ENCODE measurements at regions not wholly inside any gene's neighbourhood (a gene's known extent, or its start where the extent isn't known, plus 50 kb on each side); places are given as distances from the start of the nearest gene placed in this dataset.

DNA sequence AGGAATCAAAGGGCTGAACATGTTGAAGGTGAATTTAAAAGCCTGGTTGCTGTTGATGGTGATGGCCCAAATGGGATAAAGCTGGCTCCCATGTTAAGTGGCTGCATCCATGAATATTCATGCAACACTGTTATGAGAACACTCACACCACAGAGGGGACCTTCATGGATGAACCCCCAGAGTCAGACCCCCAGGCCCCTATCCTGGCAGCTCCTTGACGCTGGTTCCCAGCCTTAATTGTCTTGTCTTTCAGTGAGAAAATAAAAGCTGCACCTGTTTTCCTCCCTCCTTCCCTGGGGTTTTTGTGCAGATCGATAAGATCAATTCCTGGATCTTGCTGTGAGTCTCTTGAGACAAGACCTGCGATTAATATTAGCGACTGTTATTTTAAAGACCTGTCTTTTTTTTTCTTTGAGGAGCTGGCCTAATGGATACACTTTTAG lies 371.7 kb downstream of the ICE1 start:
- Histone ChIP-seq H2AFZ (ENCODE audit: low read length) (no peak overlapping the region), H3K4me1 (replicated peaks in 1 of 4; ENCODE audit: control insufficient read depth in 3 of 4, insufficient read depth in 4 of 4, low read length in 3 of 4) (no peaks in the 10 kb centered on the region), H3K27me3 (replicated peaks in 1 of 4; ENCODE audit: control insufficient read depth in 3 of 4, extremely low read depth in 1 of 4, insufficient read depth in 3 of 4, low read length in 3 of 4) (peaks cover 0 to 2% (median 0%) of the 10 kb centered on the region in 4 experiments; a peak in 1 of 7 replicates), H3K18ac (ENCODE audit: extremely low read depth, low read length) (no peak overlapping the region), H3K79me2 (ENCODE audit: control insufficient read depth in 1 of 2, insufficient read depth in 2 of 2, low read length in 2 of 2) (no peaks in the 10 kb centered on the region), H3K4me3 (ENCODE audit: extremely low read depth in 1 of 4, insufficient read depth in 2 of 4, low read depth in 3 of 4, low read length in 4 of 4) (no peak overlapping the region), H3K27ac (ENCODE audit: low read depth, low read length) (no peak overlapping the region), H2BK12ac (ENCODE audit: low read depth, low read length) (no peak overlapping the region), H3K4me2 (ENCODE audit: insufficient read depth in 1 of 2, low read depth in 2 of 2, low read length in 2 of 2) (no peak overlapping the region), H4K5ac (ENCODE audit: insufficient read length, low read depth, low read length) (no peak overlapping the region), H3K14ac (ENCODE audit: insufficient read length) (no peak overlapping the region), H3K9ac (replicated peaks in 1 of 4; ENCODE audit: extremely low read depth in 1 of 4, low read depth in 3 of 4, low read length in 3 of 4) (no peak overlapping the region), H3K4ac (replicated peaks; ENCODE audit: insufficient read length, low read depth, low read length) (no peak overlapping the region), H2BK15ac (ENCODE audit: low read length) (no peak overlapping the region), H3K9me3 (ENCODE audit: insufficient read depth in 2 of 2, low read depth in 1 of 2, low read length in 1 of 2) (no peaks in the 10 kb centered on the region), H3K36me3 (ENCODE audit: control insufficient read depth in 2 of 4, insufficient read depth in 4 of 4, low read length in 3 of 4) (no peaks in the 10 kb centered on the region), H2AK5ac (ENCODE audit: low read depth, low read length) (no peak overlapping the region), H3K23ac (ENCODE audit: insufficient read length) (no peak overlapping the region), H2BK20ac (ENCODE audit: low read length) (no peak overlapping the region), H4K8ac (ENCODE audit: extremely low read depth, insufficient read depth, low read length) (no peak overlapping the region), H4K20me1 (replicated peaks in 1 of 2; ENCODE audit: control insufficient read depth in 1 of 2, insufficient read depth in 2 of 2, low read length in 2 of 2) (no peaks in the 10 kb centered on the region), H4K91ac (replicated peaks; ENCODE audit: insufficient read length, low read length) (no peak overlapping the region), H3K56ac (replicated peaks; ENCODE audit: insufficient read length, low read depth, low read length) (no peak overlapping the region), H3K79me1 (ENCODE audit: low read depth, low read length) (no peaks in the 10 kb centered on the region), H2BK120ac (replicated peaks; ENCODE audit: low read depth, low read length) (no peak overlapping the region), H2BK5ac (ENCODE audit: low read depth, low read length) (no peak overlapping the region), H3K23me2 (ENCODE audit: low read depth, low read length) (no peaks in the 10 kb centered on the region; the same call in 1 of the 2 replicates)
- POLR2A ChIA-PET (ENCODE audit: partially characterized antibody): no interaction called here
- DNase-seq (ENCODE audit: low read depth in 1 of 2, low spot score in 2 of 2): peak in 1 of 2 experiments; percentile 6
- WGBS, 2 experiments (ENCODE audit: extremely low coverage in 1 of 2, insufficient coverage in 1 of 2, insufficient read length in 1 of 2, insufficient replicate concordance in 2 of 2, low coverage in 1 of 2, low lambda C conversion rate in 2 of 2, missing lambda C conversion rate in 1 of 2): 91% methylated on average over 4 of the region's 4 CpGs; no CpG with 5 or more reads in 1 of the 2 experiments
- CTCF ChIA-PET (ENCODE audit: partially characterized antibody): interaction anchor here (0.6 kb wide), 1 partner anchor 84 kb away, joined by 4 read pairs; no protein-coding TSS in a partner anchor
- no peak for FAIRE-seq
- TF ChIP-seq SIN3A (conservative IDR thresholded peaks at IDR 0.05 in 1 of 2, IDR thresholded peaks at IDR 0.05 in 1 of 2; ENCODE audit: low read depth in 1 of 2, low read length in 2 of 2) (no peak), TBP (IDR thresholded peaks at IDR 0.05; ENCODE audit: low read depth, low read length) (no peak), CTBP2 (IDR thresholded peaks at IDR 0.05; ENCODE audit: borderline replicate concordance, insufficient read depth, insufficient read length, low read length) (no peak), GABPA (IDR thresholded peaks at IDR 0.05; ENCODE audit: borderline replicate concordance, insufficient read depth, low read length) (no peak), POLR2A (IDR thresholded peaks at IDR 0.05; ENCODE audit: control extremely low read depth in 1 of 2, low read depth in 2 of 2, low read length in 2 of 2) (no peak), SIX5 (IDR thresholded peaks at IDR 0.05; ENCODE audit: low read depth, low read length) (no peak), HDAC2 (IDR thresholded peaks at IDR 0.05; ENCODE audit: borderline replicate concordance in 1 of 2, low read depth in 2 of 2, low read length in 2 of 2) (no peak), EGR1 (IDR thresholded peaks at IDR 0.05; ENCODE audit: borderline replicate concordance, low read depth, low read length) (no peak), JUND (IDR thresholded peaks at IDR 0.05; ENCODE audit: low read length) (no peak), RBBP5 (IDR thresholded peaks at IDR 0.05; ENCODE audit: borderline replicate concordance, low read depth, low read length) (no peak)
- TF ChIP-seq, protein P1, sequence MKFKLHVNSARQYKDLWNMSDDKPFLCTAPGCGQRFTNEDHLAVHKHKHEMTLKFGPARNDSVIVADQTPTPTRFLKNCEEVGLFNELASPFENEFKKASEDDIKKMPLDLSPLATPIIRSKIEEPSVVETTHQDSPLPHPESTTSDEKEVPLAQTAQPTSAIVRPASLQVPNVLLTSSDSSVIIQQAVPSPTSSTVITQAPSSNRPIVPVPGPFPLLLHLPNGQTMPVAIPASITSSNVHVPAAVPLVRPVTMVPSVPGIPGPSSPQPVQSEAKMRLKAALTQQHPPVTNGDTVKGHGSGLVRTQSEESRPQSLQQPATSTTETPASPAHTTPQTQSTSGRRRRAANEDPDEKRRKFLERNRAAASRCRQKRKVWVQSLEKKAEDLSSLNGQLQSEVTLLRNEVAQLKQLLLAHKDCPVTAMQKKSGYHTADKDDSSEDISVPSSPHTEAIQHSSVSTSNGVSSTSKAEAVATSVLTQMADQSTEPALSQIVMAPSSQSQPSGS (IDR thresholded peaks at IDR 0.05; ENCODE audit: low read length): no peak
- TF ChIP-seq, protein P2, sequence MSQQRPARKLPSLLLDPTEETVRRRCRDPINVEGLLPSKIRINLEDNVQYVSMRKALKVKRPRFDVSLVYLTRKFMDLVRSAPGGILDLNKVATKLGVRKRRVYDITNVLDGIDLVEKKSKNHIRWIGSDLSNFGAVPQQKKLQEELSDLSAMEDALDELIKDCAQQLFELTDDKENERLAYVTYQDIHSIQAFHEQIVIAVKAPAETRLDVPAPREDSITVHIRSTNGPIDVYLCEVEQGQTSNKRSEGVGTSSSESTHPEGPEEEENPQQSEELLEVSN (IDR thresholded peaks at IDR 0.05): no peak

Measured in H1 (cell line).